ENCODE measurements at regions not wholly inside any gene's neighbourhood (a gene's known extent, or its start where the extent isn't known, plus 50 kb on each side); places are given as distances from the start of the nearest gene placed in this dataset.

- Mint-ChIP-seq H3K27me3 (ENCODE audit: unreplicated experiment) (no peaks in the 10 kb centered on the region), H3K4me1 (ENCODE audit: unreplicated experiment) (no peaks in the 10 kb centered on the region), H3K36me3 (ENCODE audit: low read depth, unreplicated experiment) (no peaks in the 10 kb centered on the region), H3K27ac (ENCODE audit: unreplicated experiment) (no peak overlapping the region), H3K9me3 (ENCODE audit: unreplicated experiment) (no peaks in the 10 kb centered on the region), H3K4me3 (ENCODE audit: unreplicated experiment) (no peak overlapping the region)
- DNase-seq (ENCODE audit: low spot score) = no peak
- no peak for TF ChIP-seq CTCF (IDR thresholded peaks at IDR 0.05; ENCODE audit: unreplicated experiment)
These were observed 67.3 kb upstream of the TNP1 start for GRCh38 chr2:216927163-216927562.

GRCh38 chr2:216925636-216926366 is 65.9 kb upstream of the TNP1 start:
- DNase-seq (ENCODE audit: low spot score) = no peak
- Mint-ChIP-seq H3K9me3 (ENCODE audit: unreplicated experiment) (no peaks in the 10 kb centered on the region), H3K36me3 (ENCODE audit: low read depth, unreplicated experiment) (no peaks in the 10 kb centered on the region), H3K4me1 (ENCODE audit: unreplicated experiment) (no peaks in the 10 kb centered on the region), H3K4me3 (ENCODE audit: unreplicated experiment) (no peak overlapping the region), H3K27me3 (ENCODE audit: unreplicated experiment) (peaks cover 1% of the 10 kb centered on the region), H3K27ac (ENCODE audit: unreplicated experiment) (no peak overlapping the region)
- TF ChIP-seq CTCF (IDR thresholded peaks at IDR 0.05; ENCODE audit: unreplicated experiment) = no peak

- Mint-ChIP-seq H3K36me3 (ENCODE audit: low read depth, unreplicated experiment) (no peaks in the 10 kb centered on the region), H3K27ac (ENCODE audit: unreplicated experiment) (no peak overlapping the region), H3K27me3 (ENCODE audit: unreplicated experiment) (peaks cover 4% of the 10 kb centered on the region), H3K4me1 (ENCODE audit: unreplicated experiment) (no peaks in the 10 kb centered on the region), H3K4me3 (ENCODE audit: unreplicated experiment) (no peak overlapping the region), H3K9me3 (ENCODE audit: unreplicated experiment) (no peaks in the 10 kb centered on the region)
- DNase-seq (ENCODE audit: low spot score) = no peak
- TF ChIP-seq CTCF (IDR thresholded peaks at IDR 0.05; ENCODE audit: unreplicated experiment) = no peak
These were observed 65.1 kb upstream of the TNP1 start for GRCh38 chr2:216925006-216925405.

- Mint-ChIP-seq H3K27ac (ENCODE audit: unreplicated experiment) (no peak overlapping the region), H3K36me3 (ENCODE audit: low read depth, unreplicated experiment) (no peaks in the 10 kb centered on the region), H3K27me3 (ENCODE audit: unreplicated experiment) (peaks cover 4% of the 10 kb centered on the region), H3K9me3 (ENCODE audit: unreplicated experiment) (no peaks in the 10 kb centered on the region), H3K4me3 (ENCODE audit: unreplicated experiment) (no peak overlapping the region), H3K4me1 (ENCODE audit: unreplicated experiment) (no peaks in the 10 kb centered on the region)
- no peak for TF ChIP-seq CTCF (IDR thresholded peaks at IDR 0.05; ENCODE audit: unreplicated experiment)
- no peak for DNase-seq (ENCODE audit: low spot score)
These were observed 63.8 kb upstream of the TNP1 start for GRCh38 chr2:216923706-216924105.

- Mint-ChIP-seq H3K36me3 (ENCODE audit: low read depth, unreplicated experiment) (no peaks in the 10 kb centered on the region), H3K27ac (ENCODE audit: unreplicated experiment) (no peak overlapping the region), H3K27me3 (ENCODE audit: unreplicated experiment) (peaks cover 4% of the 10 kb centered on the region), H3K4me1 (ENCODE audit: unreplicated experiment) (no peaks in the 10 kb centered on the region), H3K4me3 (ENCODE audit: unreplicated experiment) (no peak overlapping the region), H3K9me3 (ENCODE audit: unreplicated experiment) (no peaks in the 10 kb centered on the region)
- no peak for DNase-seq (ENCODE audit: low spot score)
- TF ChIP-seq CTCF (IDR thresholded peaks at IDR 0.05; ENCODE audit: unreplicated experiment) = no peak
These were observed 62.4 kb upstream of the TNP1 start for GRCh38 chr2:216922175-216922780.
